Left ventricle myocardium inferior (tissue), 1 donor: ENCODE measurements at regions not wholly inside any gene's neighbourhood (a gene's known extent, or its start where the extent isn't known, plus 50 kb on each side); places are given as distances from the start of the nearest gene placed in this dataset.

Experiments used
- DNase-seq: peaks from one replicate; pipeline ENCODE4 v3.0.0-alpha.2; 2020
- H3K27ac ChIP-seq: fragments of 200-600 bp; replicated peaks from 2 replicates; pipeline ENCODE4 v1.8.0; 2021
- H3K27me3 ChIP-seq: fragments of 200-600 bp; 2 replicates; pipeline ENCODE4 v1.8.0; 2021; ENCODE audit warnings: low read depth
- H3K36me3 ChIP-seq: fragments of 200-600 bp; 2 replicates; pipeline ENCODE4 v1.8.0; 2021
- H3K4me1 ChIP-seq: fragments of 200-600 bp; 2 replicates; pipeline ENCODE4 v1.8.0; 2021
- H3K4me3 ChIP-seq: fragments of 200-600 bp; 2 replicates; pipeline ENCODE4 v1.8.0; 2021; ENCODE audit warnings: mild to moderate bottlenecking, moderate library complexity
- H3K9me3 ChIP-seq: fragments of 200-600 bp; replicated peaks from 2 replicates; pipeline ENCODE4 v1.8.0; 2021
- intact Hi-C: fragments of 100-400 bp; cut with micrococcal nuclease; formaldehyde crosslinking; loops from one replicate; pipeline ENCODE4 v1.11.0; 2022
- TF ChIP-seq, protein P1 (sequence below): fragments of 200-600 bp; IDR thresholded peaks from 2 replicates; pipeline ENCODE4 v1.8.0; 2021; ENCODE audit warnings: antibody characterized with exemption, mild to moderate bottlenecking, borderline replicate concordance
- donor health status: DM: no; HTN: yes; CAD: no; lungs with severe emphysema.

DNA sequence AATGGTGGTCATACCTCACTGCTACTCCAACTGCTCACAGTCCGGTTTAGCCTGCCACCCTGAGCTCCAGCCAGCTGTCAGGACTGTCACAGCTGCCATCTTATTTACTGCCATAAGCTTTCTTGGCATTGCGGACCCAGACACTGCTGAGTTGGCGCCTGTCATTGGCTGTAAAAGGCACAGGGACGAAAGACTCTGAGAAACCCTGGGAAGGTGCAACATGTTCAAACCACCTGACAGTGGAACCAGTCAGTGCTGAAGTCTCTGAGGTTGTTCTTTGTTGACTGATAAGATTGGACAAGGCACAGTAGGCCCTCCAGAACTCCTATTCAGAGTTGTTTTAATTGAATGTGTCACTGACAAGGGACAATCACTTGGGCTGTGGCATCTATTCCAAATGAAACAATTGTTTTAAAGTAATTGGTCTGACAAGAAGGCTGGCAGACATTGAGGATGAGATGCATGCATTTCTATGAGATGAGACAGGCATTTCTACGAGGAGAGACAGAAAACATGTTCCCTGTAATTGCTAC, 927.8 kb downstream of the STPG2 start:
- TF ChIP-seq, protein P1, sequence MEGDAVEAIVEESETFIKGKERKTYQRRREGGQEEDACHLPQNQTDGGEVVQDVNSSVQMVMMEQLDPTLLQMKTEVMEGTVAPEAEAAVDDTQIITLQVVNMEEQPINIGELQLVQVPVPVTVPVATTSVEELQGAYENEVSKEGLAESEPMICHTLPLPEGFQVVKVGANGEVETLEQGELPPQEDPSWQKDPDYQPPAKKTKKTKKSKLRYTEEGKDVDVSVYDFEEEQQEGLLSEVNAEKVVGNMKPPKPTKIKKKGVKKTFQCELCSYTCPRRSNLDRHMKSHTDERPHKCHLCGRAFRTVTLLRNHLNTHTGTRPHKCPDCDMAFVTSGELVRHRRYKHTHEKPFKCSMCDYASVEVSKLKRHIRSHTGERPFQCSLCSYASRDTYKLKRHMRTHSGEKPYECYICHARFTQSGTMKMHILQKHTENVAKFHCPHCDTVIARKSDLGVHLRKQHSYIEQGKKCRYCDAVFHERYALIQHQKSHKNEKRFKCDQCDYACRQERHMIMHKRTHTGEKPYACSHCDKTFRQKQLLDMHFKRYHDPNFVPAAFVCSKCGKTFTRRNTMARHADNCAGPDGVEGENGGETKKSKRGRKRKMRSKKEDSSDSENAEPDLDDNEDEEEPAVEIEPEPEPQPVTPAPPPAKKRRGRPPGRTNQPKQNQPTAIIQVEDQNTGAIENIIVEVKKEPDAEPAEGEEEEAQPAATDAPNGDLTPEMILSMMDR = no peak
- H3K36me3 ChIP-seq = no peaks in the 10 kb centered on the region
- intact Hi-C loops = no loop called here
- no peaks in the 10 kb centered on the region for H3K27me3 ChIP-seq
- no peaks in the 10 kb centered on the region for H3K4me1 ChIP-seq
- no peak for DNase-seq
- no peak overlapping the region for H3K27ac ChIP-seq
- no peak overlapping the region for H3K4me3 ChIP-seq
- H3K9me3 ChIP-seq = no peaks in the 10 kb centered on the region

DNA sequence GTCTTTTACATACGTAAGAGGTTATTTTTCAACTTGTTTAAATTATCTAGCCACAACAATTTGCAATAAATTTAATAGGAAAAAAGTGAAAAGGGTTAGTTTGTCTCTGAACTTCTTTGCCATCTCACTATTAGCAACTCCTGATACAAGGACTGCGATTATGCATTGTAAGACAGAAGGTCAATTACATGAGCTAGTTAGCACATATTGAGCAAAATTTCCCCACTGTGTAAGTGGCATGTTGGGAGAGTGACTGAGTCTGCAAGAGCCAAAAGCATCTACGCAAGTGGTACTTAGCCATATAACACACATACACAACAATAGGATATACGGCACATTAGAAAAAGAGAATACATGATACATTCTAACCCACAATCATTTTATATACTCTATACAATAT, 927.2 kb downstream of the STPG2 start:
- H3K4me3 ChIP-seq = no peak overlapping the region
- H3K36me3 ChIP-seq = no peaks in the 10 kb centered on the region
- no peak overlapping the region for H3K27ac ChIP-seq
- TF ChIP-seq, protein P1 = no peak
- no peak for DNase-seq
- H3K9me3 ChIP-seq = no peaks in the 10 kb centered on the region
- H3K27me3 ChIP-seq = no peaks in the 10 kb centered on the region
- intact Hi-C loops = no loop called here
- H3K4me1 ChIP-seq = no peaks in the 10 kb centered on the region

DNA sequence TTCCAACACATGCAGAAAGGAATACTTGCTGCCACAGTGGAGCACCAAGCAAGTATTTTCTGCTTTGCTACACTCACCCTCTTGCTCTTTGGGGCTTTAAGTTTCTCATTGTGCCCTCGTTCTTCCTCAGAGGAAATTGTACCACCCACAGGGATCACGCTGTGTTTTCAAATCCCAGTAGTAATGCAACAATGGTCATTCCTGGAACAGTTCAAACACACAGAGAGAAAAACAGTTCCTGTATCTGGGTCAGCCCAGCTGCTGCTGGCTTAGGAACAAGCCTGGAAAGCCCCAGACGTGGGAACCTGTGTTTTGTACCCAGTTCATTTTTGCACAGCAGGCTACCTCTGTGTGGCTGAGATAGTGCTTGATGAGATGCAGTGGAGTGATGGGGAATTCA, 907.8 kb downstream of the STPG2 start:
- no peak overlapping the region for H3K4me3 ChIP-seq
- H3K36me3 ChIP-seq = no peaks in the 10 kb centered on the region
- no peaks in the 10 kb centered on the region for H3K4me1 ChIP-seq
- intact Hi-C loops = no loop called here
- no peaks in the 10 kb centered on the region for H3K9me3 ChIP-seq
- DNase-seq = no peak
- H3K27me3 ChIP-seq = no peaks in the 10 kb centered on the region
- H3K27ac ChIP-seq = no peak overlapping the region
- TF ChIP-seq, protein P1 = no peak

DNA sequence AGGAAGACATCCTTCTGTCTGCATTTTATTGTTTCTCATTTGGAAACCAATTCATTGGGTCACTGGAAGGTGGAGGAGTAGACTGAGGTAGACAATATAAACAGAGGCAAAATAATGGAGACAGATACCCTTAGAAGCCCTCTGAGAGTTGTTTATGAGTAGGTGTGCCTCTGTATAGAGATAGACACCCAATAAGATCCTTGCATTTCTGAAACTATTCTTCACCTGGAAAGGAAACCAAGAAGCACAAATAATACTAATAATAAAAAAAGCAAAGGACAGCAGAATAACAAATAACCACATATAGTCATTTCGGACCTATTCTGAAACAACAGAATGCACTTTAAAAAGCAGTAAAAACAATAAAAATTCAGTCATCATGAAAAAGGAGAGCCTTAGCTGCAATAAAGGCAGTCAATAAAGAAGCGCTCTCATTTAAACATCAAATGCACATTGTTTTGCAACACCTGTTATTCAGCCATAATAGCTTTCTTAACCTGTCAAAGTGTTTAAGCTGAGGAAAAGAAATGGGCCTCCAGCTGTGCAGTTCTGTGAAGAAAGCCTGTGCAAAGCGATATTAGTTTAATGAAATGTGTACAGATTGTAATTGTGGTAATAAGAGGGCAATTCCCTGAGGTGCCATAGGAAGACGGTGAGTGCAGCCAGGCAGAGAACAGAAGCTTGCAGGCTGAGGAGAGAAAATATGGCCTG, 904.2 kb downstream of the STPG2 start:
- Histone ChIP-seq H3K4me1 (no peaks in the 10 kb centered on the region), H3K27ac (no peak overlapping the region), H3K4me3 (no peak overlapping the region), H3K9me3 (no peaks in the 10 kb centered on the region), H3K36me3 (no peaks in the 10 kb centered on the region), H3K27me3 (no peaks in the 10 kb centered on the region)
- no peak for DNase-seq
- TF ChIP-seq, protein P1 = no peak
- intact Hi-C loops = no loop called here

DNA sequence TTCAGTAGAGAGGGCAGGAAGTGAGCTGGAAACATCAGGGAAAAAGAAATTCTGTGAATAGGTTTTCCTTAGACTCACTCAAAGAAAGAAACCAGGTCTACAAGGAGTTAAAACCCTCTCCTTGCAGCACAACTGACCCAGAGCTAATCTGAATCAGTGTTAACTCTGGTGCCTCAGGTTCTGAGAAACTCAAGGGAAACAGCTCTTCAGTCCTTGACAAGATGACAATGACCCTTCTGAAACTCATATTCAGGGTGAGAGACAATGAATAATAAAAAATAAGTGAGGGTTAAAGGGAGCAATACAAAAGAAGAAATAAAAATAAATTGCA, 903.6 kb downstream of the STPG2 start:
- Histone ChIP-seq H3K4me3 (no peak overlapping the region), H3K36me3 (no peaks in the 10 kb centered on the region), H3K9me3 (no peaks in the 10 kb centered on the region), H3K4me1 (no peaks in the 10 kb centered on the region), H3K27ac (no peak overlapping the region), H3K27me3 (no peaks in the 10 kb centered on the region)
- intact Hi-C loops = no loop called here
- no peak for DNase-seq
- TF ChIP-seq, protein P1 = no peak
